8988T (cell line): ENCODE measurements at regions not wholly inside any gene's neighbourhood (a gene's known extent, or its start where the extent isn't known, plus 50 kb on each side); places are given as distances from the start of the nearest gene placed in this dataset.

ENCODE experiments used
- DNase-seq: peaks from one replicate; pipeline ENCODE4 v3.0.0; 2011

DNA sequence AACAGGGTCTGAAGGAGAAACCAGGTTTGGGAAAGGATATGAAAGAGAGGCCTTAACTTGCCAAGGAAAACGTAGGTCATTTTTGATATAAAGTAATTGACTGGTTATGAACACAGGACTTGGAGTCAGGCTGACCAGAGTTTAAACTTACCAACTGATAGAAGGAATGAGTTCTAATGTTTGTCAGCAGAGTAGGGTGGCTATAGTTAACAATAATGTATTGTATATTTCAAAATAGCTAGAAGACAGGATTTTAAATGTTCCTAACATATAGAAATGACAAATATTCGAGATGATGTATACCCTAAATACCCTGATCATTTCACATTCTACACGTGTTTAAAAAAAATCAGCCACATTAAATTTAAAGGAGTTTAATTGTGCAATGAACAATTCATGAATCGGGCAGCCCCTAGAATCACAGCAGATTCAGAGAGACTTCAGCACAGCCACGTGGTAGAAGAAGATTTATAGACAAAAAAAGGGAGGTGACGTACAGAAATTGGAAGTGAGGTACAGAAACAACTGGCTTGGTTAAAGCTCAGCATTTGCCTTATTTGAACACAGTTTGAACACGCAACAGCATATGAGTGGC, 52.5 kb upstream of the PLEKHG7 start:
- DNase-seq = no peak

DNA sequence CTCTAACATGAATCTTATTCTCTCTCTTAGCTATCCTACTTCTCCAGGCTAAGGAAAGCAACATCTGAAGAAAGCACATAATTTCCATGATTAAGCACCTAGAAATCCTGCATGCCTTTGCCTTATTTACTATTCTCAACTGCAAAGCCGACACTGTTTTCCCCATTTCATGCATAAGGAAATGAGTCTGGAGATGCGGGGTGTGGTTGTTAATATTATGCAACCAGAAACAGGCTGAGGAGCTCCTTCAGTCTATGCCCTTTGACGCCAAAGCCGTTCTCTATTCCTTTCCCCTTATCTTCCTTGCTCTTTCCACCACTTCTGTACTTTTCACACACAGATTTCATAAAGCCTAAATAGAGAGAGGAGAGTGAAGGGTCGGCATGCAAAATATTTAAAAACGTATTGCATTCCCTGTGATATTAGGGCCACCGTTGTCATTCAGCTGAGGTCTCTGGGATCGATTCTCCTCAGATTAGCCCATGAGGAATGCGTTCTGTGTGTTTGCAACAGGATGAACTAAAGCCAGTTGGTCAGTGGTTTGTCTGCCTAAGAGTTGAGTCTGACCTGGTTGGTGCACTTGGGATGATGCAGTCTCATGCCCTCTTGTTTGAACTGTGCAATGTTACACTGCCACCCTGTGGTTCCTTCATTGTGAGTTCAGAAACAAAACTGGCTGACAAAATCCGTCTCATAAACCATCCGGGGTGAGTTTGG, 53.1 kb upstream of the PLEKHG7 start:
- peak; percentile 29 for DNase-seq

DNA sequence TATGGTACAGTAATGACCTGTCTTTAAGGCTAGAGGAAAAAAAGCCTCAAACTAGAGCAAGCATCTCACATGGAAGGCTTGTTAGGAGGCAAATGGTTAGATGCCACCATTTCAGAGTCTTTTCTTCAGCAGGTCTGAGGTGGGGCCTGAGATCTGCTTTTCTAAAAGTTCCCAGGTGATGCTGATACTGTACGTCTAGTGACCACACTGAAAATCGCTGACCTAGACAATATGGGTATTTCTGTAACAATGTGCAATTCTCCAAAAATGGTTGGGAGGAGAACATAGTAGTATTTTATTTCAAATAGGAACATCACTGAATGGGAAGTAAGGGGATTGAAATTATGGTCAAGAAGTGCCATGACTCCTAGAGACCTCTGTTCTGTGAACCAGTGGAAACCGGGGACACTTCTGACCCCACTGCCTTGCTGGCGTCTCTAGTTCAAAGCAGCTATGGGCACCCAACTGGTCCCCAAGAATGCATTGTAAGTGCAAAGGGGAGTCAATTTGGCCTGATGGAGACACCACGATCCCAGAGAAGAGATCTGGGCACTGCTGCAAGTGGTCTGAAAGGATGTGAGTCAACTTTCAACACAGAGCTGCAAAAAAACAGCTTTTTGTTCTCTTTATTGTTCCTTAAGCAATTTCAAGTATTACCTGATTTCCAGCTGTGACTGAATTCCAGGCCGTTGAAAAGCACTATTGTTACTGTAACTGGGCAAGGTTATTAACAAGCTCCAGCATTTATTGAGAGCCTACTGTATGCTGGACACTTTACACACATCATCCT, 54.4 kb upstream of the PLEKHG7 start:
- DNase-seq = no peak

DNA sequence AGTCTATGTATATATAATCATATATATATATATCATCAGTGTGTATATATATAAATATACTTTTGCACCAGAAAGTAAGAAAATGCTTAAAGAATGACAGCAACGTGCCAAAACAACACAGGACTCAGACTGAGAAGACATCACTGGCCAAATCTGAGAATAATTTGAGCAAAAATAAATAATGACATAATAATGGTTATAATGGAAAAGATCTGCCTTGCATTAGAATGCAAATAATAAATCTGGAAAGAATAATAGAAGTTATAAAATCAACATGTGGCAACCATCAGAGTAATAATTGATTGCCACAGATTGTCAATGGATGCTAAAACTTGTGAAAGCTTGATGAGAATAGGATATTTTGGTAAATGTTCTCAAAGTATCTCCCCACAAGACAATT, 61.5 kb upstream of the PLEKHG7 start:
- no peak for DNase-seq

DNA sequence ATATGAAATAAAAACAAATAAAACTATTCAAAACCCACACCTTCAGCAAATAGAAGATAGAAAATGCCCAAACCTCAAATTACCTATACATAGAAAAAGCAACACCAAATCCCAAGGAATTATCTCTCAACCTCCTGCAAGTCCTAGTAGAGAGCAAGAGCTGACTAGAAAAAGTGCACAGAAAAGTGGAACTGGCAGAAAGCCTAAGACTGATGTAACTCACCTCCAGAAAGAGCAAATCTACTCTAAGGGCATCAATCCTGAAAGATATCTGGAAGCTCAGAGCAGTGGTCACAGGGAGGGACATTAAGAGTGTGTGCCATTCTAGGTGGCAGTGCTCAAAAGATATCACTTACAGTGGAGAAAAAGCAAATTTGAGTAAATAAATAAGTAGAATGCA, 62.1 kb upstream of the PLEKHG7 start:
- DNase-seq = no peak

DNA sequence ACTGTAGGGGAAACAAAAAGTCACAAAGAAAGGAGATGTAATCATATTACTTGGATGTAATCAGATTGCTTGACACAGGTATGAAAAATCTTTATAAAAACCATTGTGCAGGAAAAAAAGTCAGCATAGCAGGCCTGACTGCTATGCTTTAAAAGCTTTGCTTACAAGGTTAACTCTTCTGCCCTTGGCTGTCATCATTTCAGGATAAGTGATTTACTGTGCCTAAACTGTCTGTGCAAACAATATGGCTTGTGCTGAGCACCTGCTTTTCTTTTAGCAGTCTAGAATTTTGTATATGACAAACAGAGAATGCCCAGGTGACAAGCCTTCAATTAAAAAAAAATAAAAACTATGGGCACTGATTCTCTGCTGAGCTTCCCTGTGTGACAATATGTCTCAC, 63.8 kb upstream of the PLEKHG7 start:
- DNase-seq = no peak

DNA sequence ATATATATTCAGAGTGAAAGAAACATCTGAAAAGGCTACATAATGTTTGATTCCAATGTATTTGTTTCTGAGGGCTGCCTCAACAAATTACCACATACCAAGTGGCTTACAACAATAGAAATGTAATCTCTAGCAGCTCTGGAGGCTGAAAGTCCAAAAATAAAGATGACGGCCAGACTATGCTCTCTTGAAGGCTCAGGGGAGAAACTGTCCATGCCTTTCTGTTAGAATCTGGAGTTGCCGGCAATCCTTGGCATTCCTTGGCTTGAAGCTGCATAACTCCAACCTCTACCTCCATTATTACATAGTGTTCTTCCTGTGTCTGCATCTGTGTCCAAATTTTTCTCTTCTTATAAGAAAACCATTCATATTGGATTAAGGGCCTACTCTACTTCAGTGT, 68.1 kb upstream of the PLEKHG7 start:
- no peak for DNase-seq

DNA sequence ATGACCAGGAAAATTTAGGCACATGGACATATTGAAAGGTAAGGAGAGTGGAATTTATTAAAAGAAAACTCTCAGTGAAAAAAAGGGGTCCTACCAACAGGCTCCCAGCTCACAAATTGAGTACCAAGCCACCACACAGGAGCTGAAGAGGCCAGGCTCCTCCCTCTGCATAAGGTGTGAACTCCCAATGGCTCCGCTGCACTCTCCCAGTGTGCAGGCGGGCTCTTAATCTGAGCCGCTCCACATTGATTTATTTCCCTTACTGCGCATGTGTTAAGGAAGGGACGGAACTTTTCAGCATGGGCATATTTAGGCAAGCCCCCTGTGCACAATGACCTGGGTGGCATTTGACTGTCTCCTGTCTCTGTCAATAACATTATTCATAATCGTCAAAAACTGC, 68.6 kb upstream of the PLEKHG7 start:
- no peak for DNase-seq

DNA sequence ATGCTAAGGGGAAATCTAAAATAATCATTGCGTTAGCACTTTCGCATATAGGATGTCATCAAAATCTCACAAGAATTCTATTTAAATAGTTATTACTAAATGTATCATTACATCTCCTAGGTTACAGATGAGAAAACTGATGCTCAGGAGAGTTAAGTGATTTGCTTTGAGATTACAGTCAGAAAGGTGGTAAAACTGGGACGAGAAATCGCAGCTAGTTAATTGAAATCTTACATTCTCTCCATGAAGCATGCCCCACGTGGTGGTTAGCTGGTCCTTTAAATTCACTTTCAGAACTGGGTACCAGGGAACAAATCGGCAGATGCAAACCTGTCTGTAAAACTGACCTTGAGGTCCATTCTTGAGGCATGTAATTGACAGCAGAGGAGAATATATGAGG, 71.8 kb upstream of the PLEKHG7 start:
- no peak for DNase-seq

DNA sequence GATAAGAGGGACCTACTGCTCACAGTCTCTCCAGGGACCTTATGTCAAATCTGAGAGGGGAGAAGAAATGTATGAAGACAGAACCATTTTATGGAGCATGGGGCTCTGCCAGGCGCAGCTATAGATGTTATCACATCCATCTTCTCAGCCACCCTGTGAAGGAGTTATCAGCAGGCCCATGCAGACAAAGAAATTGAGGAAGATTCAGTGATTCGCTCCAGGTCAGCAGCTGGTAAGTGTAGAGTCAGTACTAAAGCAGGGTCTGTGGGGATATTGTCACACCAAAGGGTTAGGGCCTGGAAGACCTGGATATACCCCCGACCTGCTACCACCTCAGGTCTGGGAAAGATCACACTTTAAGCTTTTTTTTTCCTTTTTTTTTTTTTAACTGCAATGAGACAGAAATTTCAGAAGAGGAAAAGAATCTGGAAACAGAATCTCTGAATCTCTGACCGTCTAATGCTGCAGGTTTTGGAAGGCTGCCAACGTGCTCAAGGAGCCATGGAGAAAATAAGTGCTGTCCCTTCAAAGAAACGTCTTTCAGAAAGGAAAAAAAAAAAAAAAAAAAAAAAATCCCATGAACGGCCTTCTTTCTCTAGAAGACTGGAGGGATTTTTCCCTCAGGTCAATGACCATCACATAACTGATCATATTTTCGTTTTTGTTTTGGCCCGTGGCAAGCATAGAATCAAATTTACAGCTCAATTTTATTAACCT, 73.3 kb upstream of the PLEKHG7 start:
- DNase-seq = no peak

DNA sequence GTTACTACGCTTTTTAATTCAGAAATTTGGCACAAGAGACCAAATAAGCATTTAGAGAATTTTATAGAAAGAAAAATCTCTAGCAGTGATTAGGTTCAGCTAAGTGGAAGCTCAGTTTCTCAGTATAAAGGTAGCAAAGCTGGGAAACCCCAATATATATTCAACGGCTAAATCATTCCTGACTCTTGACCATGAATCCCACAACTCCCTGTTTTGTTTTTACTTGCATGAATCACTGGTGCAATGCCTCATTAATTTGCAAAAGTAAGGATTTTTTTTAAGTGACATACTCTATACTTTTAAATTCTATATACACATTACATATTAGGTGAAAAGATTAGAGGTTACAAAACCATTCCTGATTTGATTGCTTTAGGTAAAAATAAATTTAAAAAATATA, 74.3 kb upstream of the PLEKHG7 start:
- no peak for DNase-seq

DNA sequence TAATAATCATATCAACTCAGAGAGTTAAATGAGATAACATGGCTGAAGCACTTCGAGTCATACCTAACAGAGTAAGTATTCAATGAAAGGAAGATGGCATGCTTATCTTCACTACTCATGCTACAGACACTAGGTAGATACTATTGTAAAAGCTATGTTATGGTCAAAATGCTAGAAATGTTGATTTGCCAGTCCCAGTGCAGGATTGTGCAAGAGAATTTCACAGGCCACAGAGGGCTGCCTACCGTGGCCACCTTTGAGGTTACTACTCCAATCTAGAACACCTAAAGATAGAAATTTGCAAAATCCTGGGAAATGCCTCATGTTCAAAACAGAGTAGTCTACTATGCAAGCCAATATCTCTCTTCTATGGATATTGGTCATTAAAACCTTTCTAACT, 75.3 kb upstream of the PLEKHG7 start:
- DNase-seq = no peak

DNA sequence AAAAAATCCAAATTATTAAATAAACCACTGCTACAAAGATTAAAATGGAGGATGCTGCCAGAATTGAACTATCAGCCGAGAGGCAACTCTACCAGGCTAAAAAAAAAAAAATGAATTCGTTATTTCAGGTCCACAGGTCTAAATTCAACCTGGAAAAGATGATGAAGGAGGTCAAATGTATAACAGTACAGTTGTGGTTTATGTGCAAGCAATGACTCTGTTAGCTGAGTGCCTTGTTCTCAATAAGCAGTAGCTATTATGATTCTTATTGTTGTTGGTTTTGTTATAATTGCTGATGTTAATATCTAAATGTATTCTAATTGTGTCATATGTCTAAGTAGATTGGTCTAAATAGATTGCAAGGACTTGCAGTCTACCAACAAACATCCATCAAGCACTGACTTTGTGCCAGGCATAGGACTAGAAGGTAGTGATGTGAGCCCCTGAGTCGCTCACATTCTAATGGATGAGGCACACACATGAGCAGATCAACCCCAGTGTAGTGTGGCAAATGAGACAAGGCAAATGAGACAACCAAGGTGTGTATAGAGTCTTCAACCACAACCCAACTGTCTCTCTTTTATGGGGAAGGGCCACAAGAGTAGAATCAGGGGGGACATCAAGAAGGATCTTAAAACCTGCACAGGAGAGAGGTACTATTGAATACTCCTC, 77.0 kb upstream of the PLEKHG7 start:
- DNase-seq = no peak

DNA sequence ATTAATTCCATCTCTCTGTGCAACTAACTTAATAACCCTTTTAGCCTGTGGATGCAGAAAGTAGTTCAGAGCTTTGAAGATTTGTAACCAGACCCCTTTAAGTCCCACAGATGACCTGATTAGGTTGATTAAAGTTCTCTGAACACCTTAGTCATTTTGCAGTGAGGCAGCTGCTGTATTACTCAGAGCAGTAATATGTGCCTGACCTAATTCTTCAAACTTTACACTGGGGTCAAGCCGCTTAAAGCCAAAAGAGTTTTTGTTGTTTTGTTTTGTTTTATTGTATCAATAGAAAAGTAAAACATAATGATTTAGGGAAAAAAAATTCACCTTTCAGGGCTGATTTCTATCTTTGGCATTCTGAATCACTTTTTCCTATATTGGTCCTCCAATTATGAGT, 78.6 kb upstream of the PLEKHG7 start:
- no peak for DNase-seq

DNA sequence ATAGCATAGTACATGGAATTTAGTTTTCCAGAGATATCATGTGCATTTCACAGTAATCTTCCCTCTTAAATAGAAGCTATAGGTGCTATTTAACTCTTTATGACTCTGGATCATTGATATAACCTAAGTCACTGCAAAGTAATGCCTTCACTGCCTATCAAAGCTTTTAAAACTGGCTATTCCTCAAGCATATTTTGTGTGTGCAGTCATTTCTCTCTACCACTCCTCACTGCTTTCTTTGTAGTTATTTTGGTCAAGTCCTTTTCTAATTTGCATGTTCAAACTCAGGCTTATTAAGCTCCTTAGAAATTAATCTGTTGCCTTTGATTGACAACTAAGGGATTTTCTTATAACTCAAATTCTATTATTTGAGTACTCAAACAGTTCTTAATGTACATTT, 79.4 kb upstream of the PLEKHG7 start:
- no peak for DNase-seq

DNA sequence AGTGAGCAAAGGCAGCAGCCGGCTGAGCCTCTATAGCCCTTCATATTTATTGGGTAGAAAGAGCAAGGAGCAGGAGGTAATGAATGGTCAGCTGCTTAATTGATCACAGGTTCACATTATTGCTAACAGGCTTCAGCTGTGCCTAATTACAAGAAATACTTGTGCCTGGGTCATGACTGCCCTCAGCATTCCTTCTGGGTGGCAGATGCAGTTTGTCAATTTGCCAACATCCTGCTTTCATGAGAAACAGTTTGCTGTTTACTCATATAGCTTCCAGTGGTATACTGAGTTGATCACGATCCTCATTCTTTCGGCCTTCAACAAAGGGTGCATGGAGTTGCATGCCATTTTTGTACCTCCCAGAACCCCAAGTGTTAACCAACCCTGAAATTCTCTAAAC, 81.0 kb upstream of the PLEKHG7 start:
- DNase-seq = no peak

DNA sequence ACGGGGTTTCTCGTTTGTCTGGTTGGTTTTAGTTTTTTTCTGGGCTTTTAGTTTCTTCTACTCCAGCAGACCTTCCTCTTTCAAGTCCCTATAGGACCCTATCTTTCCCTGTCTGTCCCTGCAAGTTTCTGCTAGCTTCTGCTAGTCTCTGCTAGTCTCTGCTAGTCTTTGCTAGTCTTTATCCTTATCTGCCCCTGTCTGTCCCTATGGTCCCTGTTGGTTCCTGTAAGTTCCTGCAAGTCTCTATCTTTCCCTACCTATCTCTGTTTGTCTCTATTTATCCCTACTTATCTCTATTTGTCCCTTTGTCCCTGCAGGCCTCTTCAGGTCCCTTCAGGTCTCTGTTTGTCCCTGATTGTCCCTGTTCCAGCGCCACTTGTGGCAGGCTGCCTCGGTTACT, 81.5 kb upstream of the PLEKHG7 start:
- no peak for DNase-seq

DNA sequence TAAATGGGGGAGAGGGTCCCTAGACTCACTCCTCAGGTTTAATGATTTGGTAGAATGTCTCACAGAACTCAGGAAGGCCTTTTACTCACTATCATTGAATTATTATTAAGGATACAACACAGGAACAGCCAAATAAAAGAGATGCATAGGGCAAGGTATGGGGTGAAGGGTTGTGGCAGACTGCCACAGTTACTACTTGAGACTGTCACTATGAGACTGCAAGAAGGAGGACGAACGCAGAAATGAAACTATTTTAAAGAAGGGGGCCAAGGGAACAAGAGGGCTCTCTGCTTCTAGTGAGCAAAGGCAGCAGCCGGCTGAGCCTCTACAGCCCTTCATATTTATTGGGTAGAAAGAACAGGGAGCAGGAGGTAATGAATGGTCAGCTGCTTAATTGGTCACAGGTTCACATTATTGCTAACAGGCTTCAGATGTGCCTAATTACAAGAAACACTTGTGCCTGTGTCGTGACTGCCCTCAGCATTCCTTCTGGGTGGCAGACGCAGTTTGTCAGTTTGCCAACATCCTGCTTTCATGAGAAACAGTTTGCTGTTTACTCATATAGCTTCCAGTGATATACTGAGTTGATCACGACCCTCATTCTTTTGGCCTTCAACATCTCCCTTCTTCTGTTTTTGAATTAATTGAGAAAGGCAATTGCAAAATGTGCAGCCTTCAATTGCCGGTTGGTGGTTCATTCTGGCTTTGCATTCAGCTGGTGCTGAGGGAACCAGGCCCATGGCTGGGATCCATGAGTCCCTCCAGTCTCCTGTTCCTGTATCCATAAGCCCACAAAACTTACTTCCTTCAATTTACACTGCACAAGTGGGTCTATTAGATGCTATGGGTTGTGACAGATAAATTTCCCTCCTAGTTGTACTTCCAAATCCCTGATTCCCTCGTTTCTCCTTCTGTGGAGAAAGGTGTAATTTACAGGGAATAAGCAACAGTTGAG, 82.8 kb upstream of the PLEKHG7 start:
- no peak for DNase-seq

DNA sequence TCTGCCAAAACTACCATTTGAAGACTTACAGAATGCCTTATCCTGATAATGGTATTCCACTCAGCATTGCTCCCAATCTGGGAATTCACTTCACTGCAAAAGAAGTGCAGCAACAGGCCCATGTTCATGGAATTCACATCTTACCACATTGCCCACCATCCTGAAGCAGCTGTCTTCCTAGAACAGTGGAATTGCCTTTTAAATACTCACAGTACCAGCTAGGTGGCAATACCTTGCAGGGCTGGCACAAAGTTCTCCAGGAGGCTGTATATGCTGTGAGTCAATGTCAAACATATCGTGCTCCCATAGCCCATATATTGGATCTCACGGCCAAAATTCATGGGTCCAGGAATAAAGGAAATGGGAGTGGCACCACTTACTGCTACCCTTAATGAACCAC, 83.8 kb upstream of the PLEKHG7 start:
- DNase-seq = no peak

DNA sequence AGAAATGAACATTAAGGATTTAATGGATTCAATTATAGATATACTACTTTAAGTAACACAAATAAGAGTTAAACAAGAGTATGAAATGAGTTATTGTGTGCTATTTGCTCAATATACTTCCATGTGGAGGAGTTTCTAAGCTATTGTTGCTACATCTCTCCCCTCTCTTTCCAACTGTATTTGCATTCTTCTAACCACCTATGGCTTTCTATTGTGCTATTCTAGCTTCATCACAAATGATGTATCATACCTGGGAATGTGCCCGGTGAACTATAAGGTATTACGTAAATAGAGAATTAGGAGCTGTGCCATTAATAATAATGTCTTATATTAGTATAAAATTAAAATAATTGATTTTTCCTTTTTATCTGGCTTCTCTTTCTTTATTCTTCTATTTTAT, 87.1 kb upstream of the PLEKHG7 start:
- no peak for DNase-seq

DNA sequence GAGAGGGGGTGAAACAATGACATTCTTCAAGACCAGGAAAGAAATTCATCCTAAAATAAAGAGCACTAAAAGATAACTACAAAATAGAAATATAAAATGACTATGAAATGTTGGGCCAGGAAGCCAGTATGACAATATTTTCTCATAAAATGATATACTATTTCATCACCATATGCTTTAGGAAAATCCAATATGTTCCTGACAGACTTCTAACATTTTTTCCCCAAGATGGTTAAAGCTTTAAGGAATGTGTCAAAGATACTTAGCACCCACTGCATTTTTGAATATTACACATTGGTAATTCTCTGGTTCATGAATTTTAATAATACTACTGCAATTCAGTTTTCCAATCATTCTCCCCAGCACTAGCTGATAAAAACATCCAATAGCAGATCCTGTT, 87.7 kb upstream of the PLEKHG7 start:
- DNase-seq = no peak

DNA sequence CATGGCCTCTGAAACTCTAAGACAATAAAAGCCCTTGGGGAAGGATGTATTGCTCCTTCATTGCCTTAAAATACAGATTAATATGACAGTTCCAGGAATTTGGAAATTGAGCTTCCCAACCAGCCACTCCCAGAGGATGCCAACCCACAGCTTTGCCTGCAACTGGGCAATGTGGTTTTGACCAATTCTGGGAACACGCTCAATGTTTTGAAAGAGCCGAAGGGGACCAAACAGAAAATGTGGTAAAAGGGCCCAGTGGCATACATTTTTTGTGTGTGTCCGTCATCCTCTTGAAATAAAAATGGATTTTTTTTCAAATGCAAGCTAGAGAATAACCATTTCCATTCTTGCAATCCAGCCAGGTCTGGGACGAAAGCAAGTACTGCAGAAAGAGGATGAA, 88.3 kb upstream of the PLEKHG7 start:
- no peak for DNase-seq
